Activated T-helper 9 cell treated with anti-CD3 and anti-CD28 coated beads, Interleukin-2, amount 50 U/mL, for 16 hours (primary cell): ENCODE measurements at regions not wholly inside any gene's neighbourhood (a gene's known extent, or its start where the extent isn't known, plus 50 kb on each side); places are given as distances from the start of the nearest gene placed in this dataset.
"Not testable (repeated sequence)": the region's sequence is repeated elsewhere in the genome, so short reads cannot be mapped to it uniquely, and the experiment has no call there.

ENCODE experiments used
- DNase-seq: peaks from one replicate; pipeline ENCODE4 v3.0.0-alpha.2; 2020; ENCODE audit warnings: low read depth

DNA sequence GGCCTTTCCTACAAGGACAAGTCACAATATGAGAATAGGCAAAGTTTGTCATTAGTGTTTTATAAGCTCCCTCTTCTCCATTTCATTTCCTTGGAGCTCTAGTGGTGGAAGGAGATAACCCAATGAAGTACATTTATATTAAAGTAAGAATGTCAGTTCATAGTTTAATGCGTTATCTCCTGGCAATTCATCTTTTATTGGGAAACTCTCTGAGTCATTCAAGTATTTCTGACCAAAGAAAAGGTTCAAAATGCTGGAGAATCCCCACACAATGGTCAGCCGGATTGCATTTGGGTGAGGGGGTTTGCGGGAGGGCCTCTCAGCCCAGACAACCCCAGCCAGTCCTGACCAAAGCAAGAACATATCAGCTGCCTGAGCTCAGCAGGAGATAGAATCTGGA lies 321.5 kb upstream of the NRP1 start:
- DNase-seq = no peak

GRCh38 chr10:33655165-33655815 lies 320.8 kb upstream of the NRP1 start:
- no peak for DNase-seq

GRCh38 chr10:33653584-33654367 lies 319.3 kb upstream of the NRP1 start:
- no peak for DNase-seq

DNA sequence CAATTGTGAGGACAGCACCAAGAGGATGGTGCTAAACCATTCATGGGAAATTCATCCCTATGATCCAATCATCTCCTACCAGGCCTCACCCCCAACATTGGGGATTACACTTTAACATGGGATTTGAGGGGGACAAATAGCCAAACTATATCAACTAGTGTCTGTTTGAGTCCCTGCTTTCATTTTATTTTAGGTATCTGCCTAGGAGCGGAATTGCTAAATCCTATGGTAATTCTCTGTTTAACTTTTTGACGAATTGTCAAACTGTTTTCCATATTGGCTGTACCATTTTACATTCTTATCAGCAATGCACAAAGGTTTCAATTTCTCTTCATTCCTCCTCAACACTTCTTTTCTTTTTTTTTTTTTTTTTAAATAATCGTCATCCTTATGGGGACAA lies 318.4 kb upstream of the NRP1 start:
- no peak for DNase-seq

- DNase-seq = not testable (repeated sequence)
Measured at GRCh38 chr10:33650131-33650530, 315.7 kb upstream of the NRP1 start.

DNA sequence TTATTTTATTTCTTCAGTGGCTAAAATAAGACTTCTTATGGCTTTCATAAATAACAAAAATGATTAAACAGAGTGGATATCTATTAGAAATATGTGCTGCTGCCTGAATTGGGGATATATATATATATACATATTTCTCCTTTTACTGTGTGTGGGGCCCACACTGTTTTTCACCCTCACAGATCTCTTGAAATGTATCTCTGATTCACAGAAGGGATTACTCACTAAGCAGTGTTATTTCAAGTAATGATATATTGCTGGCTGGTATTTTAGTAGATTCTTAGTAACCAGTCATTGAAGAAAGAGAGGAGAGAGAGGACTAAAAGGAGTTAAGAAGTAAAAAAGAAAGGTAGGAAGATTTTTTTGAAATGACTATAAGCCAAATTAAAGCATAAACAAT lies 308.6 kb upstream of the NRP1 start:
- no peak for DNase-seq

GRCh38 chr10:33638891-33639290 lies 304.4 kb upstream of the NRP1 start:
- no peak for DNase-seq

GRCh38 chr10:33638374-33638773 lies 303.9 kb upstream of the NRP1 start:
- no peak for DNase-seq

DNA sequence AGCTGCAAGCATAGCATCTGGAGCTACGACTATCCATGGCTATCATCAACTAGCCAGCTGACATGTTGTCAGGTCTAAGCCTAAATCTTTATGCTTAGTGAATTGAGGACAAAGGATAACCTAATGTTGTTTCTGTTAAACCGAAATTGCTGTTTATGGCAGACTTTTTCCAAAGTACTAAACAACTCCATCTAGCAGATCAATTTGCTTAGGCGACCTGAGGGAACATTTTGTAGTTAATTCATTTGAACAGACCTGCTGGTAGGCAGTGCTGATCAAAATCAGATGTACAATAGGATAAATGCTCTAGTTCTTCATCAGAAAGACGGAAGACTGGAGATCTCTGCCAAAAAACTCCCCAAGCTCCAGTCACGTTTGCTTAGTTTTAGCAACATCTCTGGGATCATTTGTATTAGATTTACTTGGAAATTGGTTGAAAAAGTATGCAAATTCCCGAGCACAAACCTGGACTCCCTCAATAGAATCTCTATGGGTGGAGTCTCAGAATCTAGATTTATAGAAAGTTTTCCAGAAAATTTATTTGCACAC lies 301.6 kb upstream of the NRP1 start:
- no peak for DNase-seq

GRCh38 chr10:33632432-33632831 lies 298.0 kb upstream of the NRP1 start:
- no peak for DNase-seq

DNA sequence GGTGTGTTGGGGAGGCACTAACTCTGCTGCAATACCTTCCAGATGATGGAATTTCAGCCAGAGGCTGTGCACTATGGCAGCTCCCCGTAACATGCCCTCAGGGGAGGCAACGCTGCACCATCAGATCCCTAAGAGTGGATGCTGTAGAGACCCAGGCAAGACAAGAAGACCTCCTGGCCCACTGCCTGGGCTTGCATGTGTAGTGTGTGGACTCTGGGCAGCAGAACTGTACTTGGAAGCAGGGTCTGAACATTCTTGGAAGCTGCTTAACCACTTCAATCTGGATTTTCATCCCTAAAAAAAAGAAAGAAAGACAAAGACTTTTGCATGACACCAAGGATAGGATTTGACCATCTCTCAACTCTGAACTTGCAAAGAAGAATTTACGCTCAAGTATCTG lies 297.5 kb upstream of the NRP1 start:
- no peak for DNase-seq

DNA sequence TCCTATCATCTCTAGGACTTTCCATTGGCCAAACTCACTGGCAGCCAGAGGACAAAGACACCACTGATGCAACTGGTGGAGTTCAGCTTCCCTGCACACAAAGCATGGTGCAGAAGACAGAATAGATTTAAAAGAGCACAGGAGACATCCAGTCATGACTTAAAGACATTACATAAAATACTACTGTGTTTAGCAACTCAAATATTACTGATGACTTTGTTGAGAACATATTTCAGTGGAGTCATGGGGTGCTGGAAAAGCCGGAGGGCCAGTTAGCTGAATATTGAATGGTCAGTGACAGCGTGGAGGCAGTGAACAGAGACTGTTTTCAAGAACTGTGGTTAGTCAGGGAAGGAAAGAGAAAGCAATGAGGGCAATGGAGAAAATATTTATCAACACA lies 296.3 kb upstream of the NRP1 start:
- DNase-seq = no peak

GRCh38 chr10:33627611-33628010 lies 293.1 kb upstream of the NRP1 start:
- no peak for DNase-seq

DNA sequence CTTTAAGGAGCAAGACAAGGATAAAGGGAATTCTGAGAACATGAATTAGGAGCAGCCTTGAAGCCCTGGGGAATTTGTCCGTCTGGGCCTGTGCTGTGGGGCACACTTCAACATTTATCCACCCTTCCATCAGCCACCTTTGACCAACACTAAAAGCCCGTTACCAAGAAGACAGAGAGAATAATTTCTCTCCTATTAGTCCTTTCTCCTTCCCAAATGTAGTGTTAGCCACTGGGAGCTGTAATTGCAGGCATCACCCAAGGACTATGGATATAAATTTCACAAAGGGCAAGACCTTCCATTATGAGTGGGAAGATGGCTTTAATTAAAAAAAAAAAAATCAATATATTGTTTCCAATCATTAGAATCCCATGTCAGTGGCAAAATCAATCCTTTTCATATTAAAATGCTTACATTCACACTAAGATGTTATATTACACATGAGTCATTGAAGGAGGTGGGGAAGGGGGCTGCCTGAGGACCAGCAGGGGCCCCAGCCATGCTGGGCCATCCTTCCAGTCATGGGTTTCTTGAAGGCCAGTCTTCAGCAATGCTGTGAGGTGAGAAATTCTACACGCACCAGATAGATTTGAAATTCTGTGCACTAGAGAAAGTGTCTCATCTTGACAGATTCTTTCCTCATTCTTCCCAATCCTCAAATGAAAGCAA lies 292.5 kb upstream of the NRP1 start:
- DNase-seq = no peak

DNA sequence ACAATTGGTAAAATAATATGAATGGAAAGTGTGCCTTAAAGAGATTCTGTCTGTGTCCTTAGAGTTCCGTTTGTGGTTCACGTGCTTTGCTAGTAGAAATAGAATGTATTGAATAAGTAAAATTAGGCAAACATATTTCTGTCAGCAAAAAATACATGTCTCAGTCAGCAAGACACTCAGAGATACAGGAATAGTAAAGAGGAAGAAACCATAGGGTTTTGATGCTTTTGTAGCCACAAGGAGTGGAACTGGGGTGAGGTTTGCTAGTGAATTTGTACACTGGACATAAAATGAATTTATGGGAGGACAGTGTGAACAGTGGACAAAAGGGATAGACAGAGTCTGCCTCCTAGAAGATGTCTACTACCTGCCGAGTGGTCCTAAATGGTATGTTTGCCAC lies 289.2 kb upstream of the NRP1 start:
- no peak for DNase-seq

GRCh38 chr10:33621101-33621500 lies 286.6 kb upstream of the NRP1 start:
- no peak for DNase-seq

DNA sequence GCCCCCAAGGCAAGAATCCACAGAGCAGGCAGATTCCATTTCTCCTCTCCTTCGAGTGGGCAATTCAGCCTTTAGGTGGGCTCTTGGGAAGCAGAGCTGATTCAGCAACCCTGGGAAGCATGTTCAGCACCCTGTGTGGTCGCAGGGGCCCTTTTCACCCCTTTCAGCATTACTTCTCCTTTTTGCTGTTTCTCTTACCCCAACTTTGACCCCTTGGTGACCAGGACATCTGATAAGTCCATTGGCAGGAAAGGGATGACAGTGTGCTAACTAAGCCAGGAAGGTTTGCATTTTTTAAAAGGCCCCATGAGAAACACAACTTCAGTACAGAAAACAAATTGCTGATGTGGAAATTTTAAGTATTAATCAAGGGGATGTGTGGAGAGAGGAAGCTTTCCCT lies 283.7 kb upstream of the NRP1 start:
- no peak for DNase-seq

- no peak for DNase-seq
Measured at GRCh38 chr10:33617381-33618080, 283.1 kb upstream of the NRP1 start.

GRCh38 chr10:33616956-33617355 lies 282.5 kb upstream of the NRP1 start:
- DNase-seq = no peak

GRCh38 chr10:33612551-33612950 lies 278.1 kb upstream of the NRP1 start:
- DNase-seq = no peak

- DNase-seq = no peak
Measured at GRCh38 chr10:33612116-33612515, 277.6 kb upstream of the NRP1 start.

- no peak for DNase-seq
Measured at GRCh38 chr10:33611423-33611822, 277.0 kb upstream of the NRP1 start.
